SK-N-SH (cell line): ENCODE measurements at regions not wholly inside any gene's neighbourhood (a gene's known extent, or its start where the extent isn't known, plus 50 kb on each side); places are given as distances from the start of the nearest gene placed in this dataset.

Experiments
- CTCF ChIA-PET: fragments of 300-600, 350-600 bp; formaldehyde crosslinking; extraction: SDS; loops from one replicate; lab custom pipeline; 2021; lab: Yijun Ruan, JAX
- POLR2A ChIA-PET: fragments of 350-600 bp; sonication (Branson Sonifier 250); formaldehyde crosslinking; extraction: SDS; loops from one replicate; lab custom pipeline; 2020; ENCODE audit warnings: antibody characterized with exemption, inconsistent platforms; lab: Yijun Ruan, JAX
- DNase-seq: peaks from one replicate; pipeline ENCODE4 v3.0.0; 2012
- H2AFZ ChIP-seq: fragments of 200-600 bp; sonication (generic); 2 replicates; pipeline ENCODE4 v1.8.1; 2016; ENCODE audit warnings: antibody characterized with exemption, mild to moderate bottlenecking, low read depth
- H3F3A ChIP-seq: fragments of 200-600 bp; sonication (generic); replicated peaks from 2 replicates; pipeline ENCODE3; 2016; ENCODE audit warnings: antibody characterized with exemption, mild to moderate bottlenecking; ENCODE audit not compliant: insufficient read depth
- H3K27ac ChIP-seq, 2 experiments: fragments of 200-500 bp in 1 of 2; fragments of 200-600 bp in 1 of 2; sonication (Bioruptor generic) in 1 of 2; sonication (generic), shearing (Covaris generic) in 1 of 2; 2 replicates each; pipeline versions ENCODE4 v1.5.1 to v1.6.1; 2014 to 2016; ENCODE audit warnings: low read depth in 2 of 2, inconsistent platforms in 1 of 2, low read length in 1 of 2, mild to moderate bottlenecking in 1 of 2, mixed read lengths in 1 of 2
- H3K27me3 ChIP-seq: fragments of 200-600 bp; sonication (generic), shearing (Covaris generic); 2 replicates; pipeline ENCODE4 v1.6.1; 2016; ENCODE audit warnings: mixed run types; ENCODE audit not compliant: insufficient read depth
- H3K36me3 ChIP-seq, 2 experiments: fragments of 200-500 bp in 1 of 2; fragments of 200-600 bp in 1 of 2; sonication (Bioruptor generic) in 1 of 2; sonication (generic) in 1 of 2; replicated peaks in 1 of 2; 2 replicates each; pipeline versions ENCODE3 to v1.5.1; 2014 to 2016; ENCODE audit warnings: low read length in 1 of 2, mild to moderate bottlenecking in 1 of 2; ENCODE audit not compliant: insufficient read depth in 2 of 2, control insufficient read depth in 1 of 2
- H3K4me1 ChIP-seq, 2 experiments: fragments of 200-500 bp in 1 of 2; fragments of 200-600 bp in 1 of 2; sonication (Bioruptor generic) in 1 of 2; sonication (generic), shearing (Covaris generic) in 1 of 2; 2 replicates each; pipeline versions ENCODE4 v1.5.1 to v1.6.1; 2014 to 2016; ENCODE audit warnings: low read depth in 1 of 2, low read length in 1 of 2, mixed run types in 1 of 2; ENCODE audit not compliant: insufficient read depth in 2 of 2, control insufficient read depth in 1 of 2
- H3K4me2 ChIP-seq: fragments of 200-600 bp; sonication (generic), shearing (Covaris generic); 2 replicates; pipeline ENCODE4 v1.6.1; 2017; ENCODE audit warnings: mixed run types
- H3K4me3 ChIP-seq, 2 experiments: fragments of 200-500 bp in 1 of 2; fragments of 200-600 bp in 1 of 2; sonication (Bioruptor generic) in 1 of 2; sonication (generic), shearing (Covaris generic) in 1 of 2; 2 replicates each; pipeline versions ENCODE4 v1.5.1 to v1.8.1; 2014 to 2016; ENCODE audit warnings: low read depth in 2 of 2, inconsistent platforms in 1 of 2, low read length in 1 of 2, mild to moderate bottlenecking in 1 of 2, mixed read lengths in 1 of 2, moderate library complexity in 1 of 2
- H3K79me2 ChIP-seq: fragments of 200-600 bp; sonication (generic); 2 replicates; pipeline ENCODE4 v1.8.1; 2017; ENCODE audit warnings: mild to moderate bottlenecking; ENCODE audit not compliant: insufficient read depth
- H3K9ac ChIP-seq: fragments of 200-600 bp; sonication (generic); 2 replicates; pipeline ENCODE4 v1.6.1; 2017; ENCODE audit warnings: mixed run types
- H3K9me2 ChIP-seq: fragments of 200-600 bp; sonication (generic); 2 replicates; pipeline ENCODE4 v1.6.1; 2017; ENCODE audit warnings: mixed run types
- H3K9me3 ChIP-seq: fragments of 200-600 bp; sonication (generic); 2 replicates; pipeline ENCODE4 v1.6.1; 2017; ENCODE audit warnings: mixed run types, mild to moderate bottlenecking, moderate library complexity
- H4K20me1 ChIP-seq: fragments of 200-600 bp; sonication (generic); 2 replicates; pipeline ENCODE4 v1.6.1; 2017; ENCODE audit warnings: mild to moderate bottlenecking, mixed run types; ENCODE audit not compliant: insufficient read depth
- EP300 ChIP-seq, 2 experiments: IDR thresholded peaks; 2 replicates each; pipeline versions ENCODE4 v1.4.0 to v1.6.1; 2012; ENCODE audit warnings: borderline replicate concordance in 1 of 2, low read depth in 1 of 2, low read length in 1 of 2
- FOXJ3 ChIP-seq: sonication (generic); formaldehyde crosslinking; IDR thresholded peaks from 2 replicates; pipeline ENCODE4 v1.5.1; 2020; ENCODE audit warnings: mild to moderate bottlenecking, missing genetic modification reagents
- FOXM1 ChIP-seq: IDR thresholded peaks from 2 replicates; pipeline ENCODE4 v1.4.0; 2012; ENCODE audit warnings: low read depth, mild to moderate bottlenecking
- JUND ChIP-seq: IDR thresholded peaks from 2 replicates; pipeline ENCODE4 v1.4.0; 2012
- MAX ChIP-seq: IDR thresholded peaks from 2 replicates; pipeline ENCODE4 v1.4.0; 2012; ENCODE audit warnings: low read depth
- MEF2A ChIP-seq: IDR thresholded peaks from 2 replicates; pipeline ENCODE4 v1.4.0; 2012; ENCODE audit warnings: low read depth, borderline replicate concordance
- NRF1 ChIP-seq: IDR thresholded peaks from 2 replicates; pipeline ENCODE4 v1.6.1; 2012; ENCODE audit warnings: low read depth, mild to moderate bottlenecking, low read length
- PBX3 ChIP-seq: IDR thresholded peaks from 2 replicates; pipeline ENCODE4; 2012
- POLR2AphosphoS5 ChIP-seq: IDR thresholded peaks from 2 replicates; pipeline ENCODE4 v1.6.1; 2012; ENCODE audit warnings: low read depth, low read length
- RAD21 ChIP-seq: IDR thresholded peaks from 2 replicates; pipeline ENCODE4 v1.6.1; 2012; ENCODE audit warnings: mild to moderate bottlenecking, low read length
- RCOR1 ChIP-seq: fragments of 150-350 bp; IDR thresholded peaks from 2 replicates; pipeline ENCODE4 v1.6.1; 2017; ENCODE audit warnings: antibody characterized with exemption, low read length
- RFX5 ChIP-seq: IDR thresholded peaks from 2 replicates; pipeline ENCODE4 v1.6.1; 2012; ENCODE audit warnings: mild to moderate bottlenecking, improper control_type of control experiment, low read length
- RXRA ChIP-seq: IDR thresholded peaks from 2 replicates; pipeline ENCODE4 v1.4.0; 2012; ENCODE audit warnings: low read depth, mild to moderate bottlenecking, borderline replicate concordance
- TCF12 ChIP-seq: IDR thresholded peaks from 2 replicates; pipeline ENCODE4 v1.4.0; 2012
- TEAD4 ChIP-seq: IDR thresholded peaks from 2 replicates; pipeline ENCODE4 v1.4.0; 2012; ENCODE audit warnings: mild to moderate bottlenecking, borderline replicate concordance; ENCODE audit not compliant: insufficient read depth
- YY1 ChIP-seq: IDR thresholded peaks from 2 replicates; pipeline ENCODE4 v1.4.0; 2012; ENCODE audit warnings: low read depth, mild to moderate bottlenecking
- WGBS: methylation state at CpG from one replicate; pipeline ENCODE4 v1.1.6; 2017; ENCODE audit warnings: low lambda C conversion rate; 5-methylcytosine and 5-hydroxymethylcytosine counted together
- TF ChIP-seq, protein P1 (sequence below): fragments of 150-350 bp; IDR thresholded peaks from 2 replicates; pipeline ENCODE4 v1.6.1; 2016; ENCODE audit warnings: mild to moderate bottlenecking, low read depth, low read length
- TF ChIP-seq, protein P2 (sequence below): fragments of 200-600 bp; sonication (generic); IDR thresholded peaks from 2 replicates; pipeline ENCODE4 v1.6.1; 2017; ENCODE audit warnings: antibody characterized with exemption, mild to moderate bottlenecking, moderate library complexity

- Histone ChIP-seq H3K36me3 (no peaks in the 10 kb centered on the region), H3K27me3 (no peaks in the 10 kb centered on the region), H3K9ac (no peak overlapping the region), H2AFZ (peak overlapping the region; percentile 66; the same call in 1 of the 2 replicates), H3K9me3 (no peaks in the 10 kb centered on the region), H3K4me1 (peaks cover 2 to 7% of the 10 kb centered on the region in 2 experiments; a peak in 3 of 4 replicates), H3K4me3 (no peak overlapping the region), H3K9me2 (no peaks in the 10 kb centered on the region), H3K4me2 (peak overlapping the region; percentile 3; the same call in 1 of the 2 replicates), H3K27ac (peak overlapping the region in 1 of 2 experiments; percentile 49; a peak in 2 of 4 replicates), H3K79me2 (no peaks in the 10 kb centered on the region), H4K20me1 (no peaks in the 10 kb centered on the region), H3F3A (peaks cover 20% of the 10 kb centered on the region)
- ChIA-PET CTCF (interaction anchor here (1.2 to 1.8 kb wide), 4 partner anchors 26 to 174 kb away, joined by 3 to 9 read pairs (median 4); no protein-coding TSS in a partner anchor), POLR2A (interaction anchor here (0.6 kb wide), 1 partner anchor 254 kb away, joined by 3 read pairs; no protein-coding TSS in a partner anchor)
- no peak for DNase-seq
- 20% methylated on average over 3 of the region's 3 CpGs for WGBS
- TF ChIP-seq RAD21 (no peak), TEAD4 (no peak), PBX3 (no peak), TCF12 (no peak), RXRA (no peak), RCOR1 (no peak), JUND (no peak), POLR2AphosphoS5 (no peak), MEF2A (no peak), FOXJ3 (CRISPR knock-in tag) (no peak), MAX (no peak), FOXM1 (no peak), RFX5 (no peak), NRF1 (no peak), YY1 (no peak), EP300 (IDR thresholded peaks at IDR 0.05; ENCODE audit: borderline replicate concordance in 1 of 2, low read depth in 1 of 2, low read length in 1 of 2) (no peak)
- TF ChIP-seq, protein P1, sequence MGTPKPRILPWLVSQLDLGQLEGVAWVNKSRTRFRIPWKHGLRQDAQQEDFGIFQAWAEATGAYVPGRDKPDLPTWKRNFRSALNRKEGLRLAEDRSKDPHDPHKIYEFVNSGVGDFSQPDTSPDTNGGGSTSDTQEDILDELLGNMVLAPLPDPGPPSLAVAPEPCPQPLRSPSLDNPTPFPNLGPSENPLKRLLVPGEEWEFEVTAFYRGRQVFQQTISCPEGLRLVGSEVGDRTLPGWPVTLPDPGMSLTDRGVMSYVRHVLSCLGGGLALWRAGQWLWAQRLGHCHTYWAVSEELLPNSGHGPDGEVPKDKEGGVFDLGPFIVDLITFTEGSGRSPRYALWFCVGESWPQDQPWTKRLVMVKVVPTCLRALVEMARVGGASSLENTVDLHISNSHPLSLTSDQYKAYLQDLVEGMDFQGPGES = no peak
- TF ChIP-seq, protein P2, sequence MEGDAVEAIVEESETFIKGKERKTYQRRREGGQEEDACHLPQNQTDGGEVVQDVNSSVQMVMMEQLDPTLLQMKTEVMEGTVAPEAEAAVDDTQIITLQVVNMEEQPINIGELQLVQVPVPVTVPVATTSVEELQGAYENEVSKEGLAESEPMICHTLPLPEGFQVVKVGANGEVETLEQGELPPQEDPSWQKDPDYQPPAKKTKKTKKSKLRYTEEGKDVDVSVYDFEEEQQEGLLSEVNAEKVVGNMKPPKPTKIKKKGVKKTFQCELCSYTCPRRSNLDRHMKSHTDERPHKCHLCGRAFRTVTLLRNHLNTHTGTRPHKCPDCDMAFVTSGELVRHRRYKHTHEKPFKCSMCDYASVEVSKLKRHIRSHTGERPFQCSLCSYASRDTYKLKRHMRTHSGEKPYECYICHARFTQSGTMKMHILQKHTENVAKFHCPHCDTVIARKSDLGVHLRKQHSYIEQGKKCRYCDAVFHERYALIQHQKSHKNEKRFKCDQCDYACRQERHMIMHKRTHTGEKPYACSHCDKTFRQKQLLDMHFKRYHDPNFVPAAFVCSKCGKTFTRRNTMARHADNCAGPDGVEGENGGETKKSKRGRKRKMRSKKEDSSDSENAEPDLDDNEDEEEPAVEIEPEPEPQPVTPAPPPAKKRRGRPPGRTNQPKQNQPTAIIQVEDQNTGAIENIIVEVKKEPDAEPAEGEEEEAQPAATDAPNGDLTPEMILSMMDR = no peak
Observed at GRCh38 chr7:35450456-35451214, 196.7 kb upstream of the TBX20 start.
